ENCODE measurements at regions not wholly inside any gene's neighbourhood (a gene's known extent, or its start where the extent isn't known, plus 50 kb on each side); places are given as distances from the start of the nearest gene placed in this dataset.

DNA sequence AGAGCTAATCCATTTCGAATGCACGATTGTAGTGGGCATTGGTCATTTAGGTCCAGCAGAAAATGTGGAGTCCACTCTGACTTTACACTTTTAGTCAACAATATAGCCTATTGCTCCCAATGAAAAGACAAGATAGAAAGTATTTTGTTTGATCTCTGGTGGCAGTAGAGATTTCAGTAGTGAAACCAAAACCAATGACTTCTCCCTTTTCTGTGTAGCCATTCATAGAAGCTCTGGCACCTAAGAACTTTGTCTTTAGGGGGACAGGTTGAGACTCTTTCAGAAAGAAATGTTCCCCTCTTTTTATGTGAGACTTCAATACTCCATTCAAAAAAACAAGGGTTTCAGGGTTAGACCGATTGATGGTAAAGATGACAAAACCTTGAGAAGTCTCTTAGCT, 510.8 kb upstream of the POU3F2 start:
- no peak overlapping the region for H3K4me3 Mint-ChIP-seq
- H3K9me3 Mint-ChIP-seq: no peaks in the 10 kb centered on the region

DNA sequence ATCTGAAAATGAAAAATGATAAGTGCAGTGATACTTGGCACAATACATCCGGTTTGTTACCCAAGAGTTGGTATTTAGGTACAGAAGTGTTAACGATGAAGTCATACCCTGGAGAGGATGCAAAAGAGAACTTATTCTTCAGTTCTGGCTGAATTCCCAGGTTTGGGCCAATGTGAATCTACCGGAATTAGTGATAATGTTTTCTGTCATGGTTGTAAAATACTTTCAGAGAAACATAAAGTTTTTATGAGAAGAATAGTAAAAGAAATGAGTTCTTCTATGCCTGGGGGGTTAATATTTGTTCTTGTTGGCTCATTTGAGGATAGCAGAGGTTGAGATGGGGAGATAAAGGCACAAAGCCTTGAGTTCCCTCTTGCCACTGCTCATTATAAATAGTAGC, 509.9 kb upstream of the POU3F2 start:
- H3K27ac Mint-ChIP-seq: no peak overlapping the region
- H3K4me1 Mint-ChIP-seq (ENCODE audit: low read depth): no peaks in the 10 kb centered on the region
- H3K9me3 Mint-ChIP-seq: no peaks in the 10 kb centered on the region
- no peaks in the 10 kb centered on the region for H3K27me3 Mint-ChIP-seq (ENCODE audit: low read depth)
- no peaks in the 10 kb centered on the region for H3K36me3 Mint-ChIP-seq (ENCODE audit: low read depth)
- H3K4me3 Mint-ChIP-seq: no peak overlapping the region

More for the DNA sequence above, 510.8 kb upstream of the POU3F2 start:
- Mint-ChIP-seq H3K4me1 (ENCODE audit: low read depth) (no peaks in the 10 kb centered on the region), H3K36me3 (ENCODE audit: low read depth) (no peaks in the 10 kb centered on the region), H3K27ac (no peak overlapping the region), H3K27me3 (ENCODE audit: low read depth) (no peaks in the 10 kb centered on the region)

DNA sequence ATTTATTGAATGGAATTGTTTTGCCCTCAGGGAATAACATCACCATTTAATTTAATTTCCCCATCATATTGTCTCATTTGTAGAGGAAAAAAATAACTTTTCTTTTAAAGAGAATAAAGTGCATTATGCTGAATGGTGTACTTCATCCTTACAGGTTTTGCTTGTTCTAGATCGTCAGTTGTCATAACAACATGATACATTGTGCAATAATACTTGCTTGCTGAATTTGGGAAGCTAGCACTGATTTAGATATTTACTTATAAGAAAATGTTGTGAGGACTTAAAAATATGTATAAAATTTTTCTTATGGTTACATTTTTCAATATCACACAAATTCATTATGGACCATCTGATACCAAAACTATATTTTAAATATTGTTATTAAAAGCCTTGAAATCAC, 509.0 kb upstream of the POU3F2 start:
- Mint-ChIP-seq H3K4me1 (ENCODE audit: low read depth) (no peaks in the 10 kb centered on the region), H3K9me3 (no peaks in the 10 kb centered on the region), H3K27me3 (ENCODE audit: low read depth) (no peaks in the 10 kb centered on the region), H3K36me3 (ENCODE audit: low read depth) (no peaks in the 10 kb centered on the region), H3K27ac (no peak overlapping the region), H3K4me3 (no peak overlapping the region)

DNA sequence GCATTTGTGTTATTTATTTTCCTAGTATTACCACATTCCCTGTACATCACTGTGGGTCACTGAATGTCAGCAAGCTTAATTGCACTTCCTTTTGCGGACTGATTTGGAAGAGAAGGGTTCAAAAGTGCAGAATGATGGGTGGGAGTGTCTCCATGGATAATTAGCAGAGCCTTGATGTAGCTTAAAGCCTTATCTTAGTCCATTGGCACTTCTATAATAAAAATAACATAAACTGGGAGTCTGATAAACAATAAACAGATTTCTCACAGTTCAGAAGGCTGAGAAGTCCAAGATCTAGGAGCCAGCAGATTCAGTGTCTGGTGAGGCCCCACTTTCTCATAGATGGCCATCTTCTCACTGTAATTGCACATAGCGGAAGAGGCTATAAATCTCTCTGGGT, 501.1 kb upstream of the POU3F2 start:
- H3K27me3 Mint-ChIP-seq (ENCODE audit: low read depth): no peaks in the 10 kb centered on the region
- H3K9me3 Mint-ChIP-seq: no peaks in the 10 kb centered on the region
- H3K4me3 Mint-ChIP-seq: no peak overlapping the region
- H3K27ac Mint-ChIP-seq: no peak overlapping the region
- no peaks in the 10 kb centered on the region for H3K4me1 Mint-ChIP-seq (ENCODE audit: low read depth)
- no peaks in the 10 kb centered on the region for H3K36me3 Mint-ChIP-seq (ENCODE audit: low read depth)

DNA sequence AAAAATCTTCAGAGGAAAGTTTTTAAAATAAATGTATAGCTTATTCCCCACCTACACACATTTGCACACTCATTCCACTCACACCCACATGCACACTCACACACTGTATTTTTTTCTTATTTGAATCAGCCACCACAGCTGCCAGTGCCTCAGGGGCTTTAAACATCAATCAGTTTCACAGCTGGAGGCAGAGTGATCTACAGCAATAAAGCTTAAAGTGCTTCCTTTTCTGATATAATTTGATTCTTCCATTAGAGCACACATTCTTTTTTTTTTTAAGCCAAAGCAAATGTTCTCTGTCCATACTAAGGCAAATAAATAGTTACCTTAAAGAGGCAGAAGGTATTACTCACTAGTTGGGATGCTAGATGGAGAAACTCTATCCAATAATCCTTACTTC, 498.8 kb upstream of the POU3F2 start:
- no peaks in the 10 kb centered on the region for H3K36me3 Mint-ChIP-seq (ENCODE audit: low read depth)
- H3K9me3 Mint-ChIP-seq: no peaks in the 10 kb centered on the region
- H3K4me1 Mint-ChIP-seq (ENCODE audit: low read depth): no peaks in the 10 kb centered on the region
- no peak overlapping the region for H3K4me3 Mint-ChIP-seq
- no peaks in the 10 kb centered on the region for H3K27me3 Mint-ChIP-seq (ENCODE audit: low read depth)
- no peak overlapping the region for H3K27ac Mint-ChIP-seq

DNA sequence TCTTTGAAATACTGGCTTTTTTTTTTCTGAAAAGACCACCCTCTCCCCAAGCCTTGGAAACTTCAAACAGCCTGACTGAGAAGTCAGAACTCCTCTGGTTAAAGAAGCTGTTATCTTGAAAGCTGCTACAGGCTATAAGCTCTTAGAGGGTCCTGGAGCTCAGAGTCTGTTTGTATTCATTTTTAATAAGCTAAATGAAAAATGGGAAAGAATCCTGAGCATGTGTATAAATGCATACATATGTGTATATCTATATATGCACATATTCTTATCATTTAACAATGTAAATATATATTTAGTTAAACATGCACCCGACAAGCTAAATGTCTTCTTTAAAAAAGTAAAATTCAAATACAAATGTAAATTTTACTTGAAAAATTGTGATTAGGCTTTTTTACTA, 494.9 kb upstream of the POU3F2 start:
- Mint-ChIP-seq H3K36me3 (ENCODE audit: low read depth) (no peaks in the 10 kb centered on the region), H3K4me1 (ENCODE audit: low read depth) (no peaks in the 10 kb centered on the region), H3K27me3 (ENCODE audit: low read depth) (no peaks in the 10 kb centered on the region), H3K4me3 (no peak overlapping the region), H3K27ac (no peak overlapping the region), H3K9me3 (no peaks in the 10 kb centered on the region)

DNA sequence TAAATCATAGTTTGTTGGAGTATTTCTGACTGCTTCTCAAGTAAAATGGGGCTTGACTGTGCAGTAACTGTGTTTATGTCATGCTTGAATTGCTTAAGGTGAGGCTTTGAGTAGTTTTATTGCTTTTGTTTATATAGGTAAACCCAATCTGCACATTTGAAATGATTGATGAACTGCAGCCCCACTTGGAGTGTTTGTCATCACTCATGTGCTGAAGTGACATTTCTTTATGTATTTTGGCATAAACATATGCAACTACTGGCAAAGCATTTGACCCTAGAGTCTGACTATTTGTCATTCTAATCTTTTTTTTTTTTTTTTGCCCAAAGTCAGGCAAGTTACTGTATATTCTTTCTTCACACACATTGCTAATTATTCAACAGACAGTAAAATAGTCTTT, 491.4 kb upstream of the POU3F2 start:
- H3K4me3 Mint-ChIP-seq: no peak overlapping the region
- H3K27ac Mint-ChIP-seq: no peak overlapping the region
- H3K9me3 Mint-ChIP-seq: no peaks in the 10 kb centered on the region
- no peaks in the 10 kb centered on the region for H3K4me1 Mint-ChIP-seq (ENCODE audit: low read depth)
- no peaks in the 10 kb centered on the region for H3K36me3 Mint-ChIP-seq (ENCODE audit: low read depth)
- no peaks in the 10 kb centered on the region for H3K27me3 Mint-ChIP-seq (ENCODE audit: low read depth)

DNA sequence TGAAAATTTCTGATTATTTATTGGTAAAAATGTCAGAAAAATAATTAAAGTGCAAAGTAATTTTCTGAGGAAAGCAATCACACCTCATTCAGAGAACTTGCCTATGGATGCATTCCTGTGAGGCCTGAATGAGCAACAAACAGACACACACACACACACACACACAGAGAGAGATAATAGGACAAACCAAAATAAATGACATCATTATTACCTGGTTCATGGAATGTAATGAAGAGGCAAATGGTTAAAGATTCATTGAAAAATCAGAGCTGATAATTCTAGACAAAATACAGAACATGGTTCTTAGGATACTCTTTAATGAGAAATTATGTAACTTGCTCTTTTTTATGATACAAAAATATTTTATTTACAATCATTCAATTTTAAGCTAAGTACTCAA, 490.6 kb upstream of the POU3F2 start:
- Mint-ChIP-seq H3K27me3 (ENCODE audit: low read depth) (no peaks in the 10 kb centered on the region), H3K4me3 (no peak overlapping the region), H3K27ac (no peak overlapping the region), H3K4me1 (ENCODE audit: low read depth) (no peaks in the 10 kb centered on the region), H3K36me3 (ENCODE audit: low read depth) (no peaks in the 10 kb centered on the region), H3K9me3 (no peaks in the 10 kb centered on the region)

DNA sequence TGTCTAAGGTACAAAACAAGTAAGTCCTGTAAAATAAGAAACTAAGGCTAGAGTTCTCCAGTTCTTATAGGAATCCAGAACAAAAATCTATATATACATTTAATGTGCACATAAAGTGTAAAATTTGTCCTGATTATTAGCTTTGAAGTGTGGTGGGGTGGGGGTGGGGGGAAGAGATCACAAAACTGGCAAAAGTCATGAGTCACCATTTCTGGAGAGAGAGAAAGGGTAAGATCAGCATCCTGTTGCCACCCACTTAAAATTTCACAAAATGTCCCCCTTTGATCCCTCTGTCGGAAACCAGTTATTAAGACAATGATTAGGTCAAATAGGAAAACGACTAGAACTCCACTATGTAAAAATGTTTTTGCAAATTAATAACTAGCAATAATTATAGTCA, 482.0 kb upstream of the POU3F2 start:
- no peak overlapping the region for H3K27ac Mint-ChIP-seq
- no peaks in the 10 kb centered on the region for H3K4me1 Mint-ChIP-seq (ENCODE audit: low read depth)
- no peaks in the 10 kb centered on the region for H3K9me3 Mint-ChIP-seq
- H3K36me3 Mint-ChIP-seq (ENCODE audit: low read depth): no peaks in the 10 kb centered on the region
- H3K4me3 Mint-ChIP-seq: no peak overlapping the region
- H3K27me3 Mint-ChIP-seq (ENCODE audit: low read depth): no peaks in the 10 kb centered on the region

DNA sequence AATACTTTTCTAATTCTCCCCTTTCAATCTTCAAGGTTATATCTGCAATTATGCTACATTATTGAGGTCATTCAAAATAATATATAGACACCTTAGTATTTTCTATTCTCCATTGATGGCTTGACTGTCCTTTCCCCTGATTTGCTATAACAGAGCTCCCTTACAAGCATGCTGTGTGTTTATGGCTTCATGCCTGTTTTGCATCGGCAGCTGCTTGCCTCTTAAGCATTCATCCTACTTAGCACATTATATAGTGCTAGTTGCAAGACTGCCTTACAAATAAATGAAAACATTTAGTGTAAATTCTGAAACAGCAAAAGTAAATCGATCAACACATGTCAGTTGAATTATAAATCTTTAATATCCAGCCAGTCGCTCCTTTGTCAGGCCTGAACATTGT, 476.2 kb upstream of the POU3F2 start:
- H3K27me3 Mint-ChIP-seq (ENCODE audit: low read depth): no peaks in the 10 kb centered on the region
- no peaks in the 10 kb centered on the region for H3K4me1 Mint-ChIP-seq (ENCODE audit: low read depth)
- no peaks in the 10 kb centered on the region for H3K9me3 Mint-ChIP-seq
- H3K27ac Mint-ChIP-seq: no peak overlapping the region
- no peaks in the 10 kb centered on the region for H3K36me3 Mint-ChIP-seq (ENCODE audit: low read depth)
- no peak overlapping the region for H3K4me3 Mint-ChIP-seq

DNA sequence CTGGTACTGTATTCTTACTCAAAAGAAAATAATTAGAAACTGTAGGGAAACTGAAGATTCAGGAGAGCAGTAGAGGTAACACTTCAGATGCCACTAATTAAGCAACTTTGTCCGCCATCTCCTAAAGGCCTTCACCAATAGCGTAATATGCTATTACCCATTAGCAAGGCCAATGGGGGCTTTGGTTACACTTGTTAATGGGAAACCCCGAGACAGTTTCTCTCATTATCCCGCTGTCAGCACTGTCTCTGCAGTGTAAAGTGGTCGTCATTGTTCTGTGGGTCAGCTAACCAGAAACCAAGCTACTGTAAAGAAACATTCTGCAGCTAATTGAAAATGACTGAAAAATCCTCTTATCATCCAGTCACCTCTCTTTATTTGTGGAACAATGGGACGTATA, 468.0 kb upstream of the POU3F2 start:
- Mint-ChIP-seq H3K4me1 (ENCODE audit: low read depth) (no peaks in the 10 kb centered on the region), H3K27me3 (ENCODE audit: low read depth) (no peaks in the 10 kb centered on the region), H3K36me3 (ENCODE audit: low read depth) (no peaks in the 10 kb centered on the region), H3K4me3 (no peak overlapping the region), H3K27ac (no peak overlapping the region), H3K9me3 (no peaks in the 10 kb centered on the region)

DNA sequence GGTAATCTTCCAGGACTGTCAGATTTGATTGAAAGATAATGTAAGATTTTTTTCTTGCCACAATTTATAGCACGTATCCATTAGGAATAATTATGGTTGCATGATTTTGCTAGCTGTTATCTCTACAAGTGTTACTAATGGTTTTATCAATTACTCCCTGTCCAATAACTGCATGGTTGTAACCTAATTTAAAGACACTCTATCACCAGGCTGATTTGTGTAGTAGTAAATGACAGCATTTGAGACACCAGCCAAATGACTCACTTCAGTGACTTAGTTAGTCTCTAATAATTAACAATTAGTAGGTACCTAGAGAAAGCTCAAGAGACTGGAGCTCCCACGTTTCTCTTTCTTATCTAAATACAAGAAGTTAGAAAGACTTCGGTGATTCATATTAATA, 453.8 kb upstream of the POU3F2 start:
- Mint-ChIP-seq H3K4me1 (ENCODE audit: low read depth) (no peaks in the 10 kb centered on the region), H3K4me3 (no peak overlapping the region), H3K27me3 (ENCODE audit: low read depth) (no peaks in the 10 kb centered on the region), H3K36me3 (ENCODE audit: low read depth) (no peaks in the 10 kb centered on the region), H3K27ac (no peak overlapping the region), H3K9me3 (no peaks in the 10 kb centered on the region)

DNA sequence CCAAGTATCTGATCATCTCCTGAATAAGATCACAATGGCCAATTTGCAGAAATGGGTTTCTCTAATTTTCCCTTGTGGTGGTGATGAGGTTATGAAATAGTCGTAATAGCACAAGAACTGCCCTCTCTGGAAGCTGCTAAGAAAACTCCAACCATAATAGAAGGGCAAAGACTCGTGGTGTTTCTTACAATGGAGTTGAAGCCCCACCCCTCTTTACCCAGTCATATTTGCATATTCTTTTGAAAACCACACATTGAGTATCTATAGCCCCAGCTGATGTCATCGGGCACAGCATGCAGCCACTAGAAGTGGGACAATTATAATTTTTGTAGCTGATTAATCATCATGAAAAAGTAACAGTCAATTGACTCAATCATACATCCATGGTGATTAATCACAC, 452.1 kb upstream of the POU3F2 start:
- no peaks in the 10 kb centered on the region for H3K4me1 Mint-ChIP-seq (ENCODE audit: low read depth)
- no peaks in the 10 kb centered on the region for H3K27me3 Mint-ChIP-seq (ENCODE audit: low read depth)
- H3K36me3 Mint-ChIP-seq (ENCODE audit: low read depth): no peaks in the 10 kb centered on the region
- H3K9me3 Mint-ChIP-seq: no peaks in the 10 kb centered on the region
- no peak overlapping the region for H3K27ac Mint-ChIP-seq
- H3K4me3 Mint-ChIP-seq: no peak overlapping the region

DNA sequence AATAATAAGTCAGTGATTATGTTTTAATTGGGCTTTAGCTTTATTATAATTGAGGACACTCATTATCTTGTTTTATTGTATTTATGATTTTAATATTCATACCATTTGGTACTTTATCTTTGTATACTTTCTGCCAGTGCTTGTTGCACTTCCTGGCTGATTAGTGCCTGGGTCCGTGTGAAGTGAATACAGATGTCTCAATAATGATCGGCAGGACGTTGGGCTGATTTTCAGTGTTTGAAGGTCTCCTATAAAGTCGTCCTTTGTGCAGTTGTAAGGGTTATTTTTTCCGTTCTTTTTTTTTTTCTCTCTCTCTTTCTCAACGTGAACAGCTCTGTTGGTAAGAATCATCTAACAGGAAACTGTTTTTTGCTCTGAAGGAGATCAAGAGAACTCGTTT, 450.0 kb upstream of the POU3F2 start:
- no peak overlapping the region for H3K4me3 Mint-ChIP-seq
- H3K4me1 Mint-ChIP-seq (ENCODE audit: low read depth): no peaks in the 10 kb centered on the region
- no peaks in the 10 kb centered on the region for H3K27me3 Mint-ChIP-seq (ENCODE audit: low read depth)
- H3K36me3 Mint-ChIP-seq (ENCODE audit: low read depth): no peaks in the 10 kb centered on the region
- no peaks in the 10 kb centered on the region for H3K9me3 Mint-ChIP-seq
- H3K27ac Mint-ChIP-seq: no peak overlapping the region

DNA sequence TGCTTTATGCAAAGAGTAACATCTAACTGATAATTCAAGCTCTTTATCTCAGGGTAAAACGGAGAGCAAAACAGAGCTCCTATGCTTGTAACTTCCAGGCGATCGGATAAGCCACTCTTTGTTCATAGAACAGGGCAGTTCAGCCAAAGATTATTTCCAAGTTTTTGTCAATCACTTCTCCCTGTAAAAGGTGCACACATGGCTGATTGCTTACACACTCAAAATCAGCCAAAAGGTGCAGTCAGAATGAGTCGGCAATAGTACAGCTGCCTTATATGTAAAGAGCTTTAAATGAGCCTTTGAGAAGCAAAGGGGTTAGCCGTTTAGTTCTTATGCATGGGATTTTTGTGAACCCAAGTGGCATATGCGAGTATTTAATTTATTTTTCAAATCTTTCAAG, 449.6 kb upstream of the POU3F2 start:
- Mint-ChIP-seq H3K4me1 (ENCODE audit: low read depth) (no peaks in the 10 kb centered on the region), H3K4me3 (no peak overlapping the region), H3K27me3 (ENCODE audit: low read depth) (no peaks in the 10 kb centered on the region), H3K27ac (no peak overlapping the region), H3K9me3 (no peaks in the 10 kb centered on the region), H3K36me3 (ENCODE audit: low read depth) (no peaks in the 10 kb centered on the region)

DNA sequence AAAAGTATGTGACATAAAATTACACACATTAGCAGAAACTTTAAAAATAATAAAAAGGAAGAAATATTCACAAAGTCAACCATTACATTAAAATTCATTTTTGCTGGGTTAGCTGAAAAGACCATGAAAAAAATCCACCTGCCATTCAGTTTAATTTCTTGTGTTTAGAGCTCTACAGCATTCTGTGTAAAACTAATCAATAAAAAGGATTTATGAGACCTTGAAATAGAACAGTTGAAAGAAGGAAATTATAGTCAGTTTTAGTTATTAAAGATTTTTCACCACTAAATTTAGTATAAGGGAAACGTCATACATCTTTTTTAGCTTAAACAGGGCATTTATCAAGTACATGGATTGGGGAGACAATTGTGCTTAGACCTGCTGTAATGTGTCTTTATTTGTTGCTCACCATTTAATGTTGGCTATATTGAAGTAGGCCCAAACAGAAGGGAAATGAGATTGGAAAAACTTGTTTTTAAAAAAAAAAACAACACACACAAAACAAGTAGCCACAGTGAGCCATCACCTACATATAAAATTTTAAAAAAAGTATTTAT, 438.7 kb upstream of the POU3F2 start:
- H3K4me1 Mint-ChIP-seq (ENCODE audit: low read depth): no peaks in the 10 kb centered on the region
- H3K4me3 Mint-ChIP-seq: no peak overlapping the region
- no peaks in the 10 kb centered on the region for H3K27me3 Mint-ChIP-seq (ENCODE audit: low read depth)
- no peak overlapping the region for H3K27ac Mint-ChIP-seq
- H3K9me3 Mint-ChIP-seq: peaks cover 6% of the 10 kb centered on the region
- H3K36me3 Mint-ChIP-seq (ENCODE audit: low read depth): no peaks in the 10 kb centered on the region

Measured in T-helper 1 cell treated with Interleukin-12 subunit alpha and Interleukin-12 subunit beta and Interleukin-4 antibody, amounts not matched to agents 30 μg/mL and 1 μg/mL, for 36 hours (primary cell).